SK-N-SH (cell line): ENCODE measurements at regions not wholly inside any gene's neighbourhood (a gene's known extent, or its start where the extent isn't known, plus 50 kb on each side); places are given as distances from the start of the nearest gene placed in this dataset.
A peak's percentile ranks its signal among the peaks of the same experiment; 100 is the strongest.

Experiments
- CTCF ChIA-PET: fragments of 300-600, 350-600 bp; formaldehyde crosslinking; extraction: SDS; loops from one replicate; lab custom pipeline; 2021; lab: Yijun Ruan, JAX
- POLR2A ChIA-PET: fragments of 350-600 bp; sonication (Branson Sonifier 250); formaldehyde crosslinking; extraction: SDS; loops from one replicate; lab custom pipeline; 2020; ENCODE audit warnings: antibody characterized with exemption, inconsistent platforms; lab: Yijun Ruan, JAX
- DNase-seq: peaks from one replicate; pipeline ENCODE4 v3.0.0; 2012
- H2AFZ ChIP-seq: fragments of 200-600 bp; sonication (generic); 2 replicates; pipeline ENCODE4 v1.8.1; 2016; ENCODE audit warnings: antibody characterized with exemption, mild to moderate bottlenecking, low read depth
- H3F3A ChIP-seq: fragments of 200-600 bp; sonication (generic); replicated peaks from 2 replicates; pipeline ENCODE3; 2016; ENCODE audit warnings: antibody characterized with exemption, mild to moderate bottlenecking; ENCODE audit not compliant: insufficient read depth
- H3K27ac ChIP-seq, 2 experiments: fragments of 200-500 bp in 1 of 2; fragments of 200-600 bp in 1 of 2; sonication (Bioruptor generic) in 1 of 2; sonication (generic), shearing (Covaris generic) in 1 of 2; 2 replicates each; pipeline versions ENCODE4 v1.5.1 to v1.6.1; 2014 to 2016; ENCODE audit warnings: low read depth in 2 of 2, inconsistent platforms in 1 of 2, low read length in 1 of 2, mild to moderate bottlenecking in 1 of 2, mixed read lengths in 1 of 2
- H3K27me3 ChIP-seq: fragments of 200-600 bp; sonication (generic), shearing (Covaris generic); 2 replicates; pipeline ENCODE4 v1.6.1; 2016; ENCODE audit warnings: mixed run types; ENCODE audit not compliant: insufficient read depth
- H3K36me3 ChIP-seq, 2 experiments: fragments of 200-500 bp in 1 of 2; fragments of 200-600 bp in 1 of 2; sonication (Bioruptor generic) in 1 of 2; sonication (generic) in 1 of 2; replicated peaks in 1 of 2; 2 replicates each; pipeline versions ENCODE3 to v1.5.1; 2014 to 2016; ENCODE audit warnings: low read length in 1 of 2, mild to moderate bottlenecking in 1 of 2; ENCODE audit not compliant: insufficient read depth in 2 of 2, control insufficient read depth in 1 of 2
- H3K4me1 ChIP-seq, 2 experiments: fragments of 200-500 bp in 1 of 2; fragments of 200-600 bp in 1 of 2; sonication (Bioruptor generic) in 1 of 2; sonication (generic), shearing (Covaris generic) in 1 of 2; 2 replicates each; pipeline versions ENCODE4 v1.5.1 to v1.6.1; 2014 to 2016; ENCODE audit warnings: low read depth in 1 of 2, low read length in 1 of 2, mixed run types in 1 of 2; ENCODE audit not compliant: insufficient read depth in 2 of 2, control insufficient read depth in 1 of 2
- H3K4me2 ChIP-seq: fragments of 200-600 bp; sonication (generic), shearing (Covaris generic); 2 replicates; pipeline ENCODE4 v1.6.1; 2017; ENCODE audit warnings: mixed run types
- H3K4me3 ChIP-seq, 2 experiments: fragments of 200-500 bp in 1 of 2; fragments of 200-600 bp in 1 of 2; sonication (Bioruptor generic) in 1 of 2; sonication (generic), shearing (Covaris generic) in 1 of 2; 2 replicates each; pipeline versions ENCODE4 v1.5.1 to v1.8.1; 2014 to 2016; ENCODE audit warnings: low read depth in 2 of 2, inconsistent platforms in 1 of 2, low read length in 1 of 2, mild to moderate bottlenecking in 1 of 2, mixed read lengths in 1 of 2, moderate library complexity in 1 of 2
- H3K79me2 ChIP-seq: fragments of 200-600 bp; sonication (generic); 2 replicates; pipeline ENCODE4 v1.8.1; 2017; ENCODE audit warnings: mild to moderate bottlenecking; ENCODE audit not compliant: insufficient read depth
- H3K9ac ChIP-seq: fragments of 200-600 bp; sonication (generic); 2 replicates; pipeline ENCODE4 v1.6.1; 2017; ENCODE audit warnings: mixed run types
- H3K9me2 ChIP-seq: fragments of 200-600 bp; sonication (generic); 2 replicates; pipeline ENCODE4 v1.6.1; 2017; ENCODE audit warnings: mixed run types
- H3K9me3 ChIP-seq: fragments of 200-600 bp; sonication (generic); 2 replicates; pipeline ENCODE4 v1.6.1; 2017; ENCODE audit warnings: mixed run types, mild to moderate bottlenecking, moderate library complexity
- H4K20me1 ChIP-seq: fragments of 200-600 bp; sonication (generic); 2 replicates; pipeline ENCODE4 v1.6.1; 2017; ENCODE audit warnings: mild to moderate bottlenecking, mixed run types; ENCODE audit not compliant: insufficient read depth
- EP300 ChIP-seq, 2 experiments: IDR thresholded peaks; 2 replicates each; pipeline versions ENCODE4 v1.4.0 to v1.6.1; 2012; ENCODE audit warnings: borderline replicate concordance in 1 of 2, low read depth in 1 of 2, low read length in 1 of 2
- FOSL2 ChIP-seq: IDR thresholded peaks from 2 replicates; pipeline ENCODE4 v1.4.0; 2012; ENCODE audit warnings: low read depth, mild to moderate bottlenecking, moderate library complexity, borderline replicate concordance
- FOXM1 ChIP-seq: IDR thresholded peaks from 2 replicates; pipeline ENCODE4 v1.4.0; 2012; ENCODE audit warnings: low read depth, mild to moderate bottlenecking
- GABPA ChIP-seq: IDR thresholded peaks from 2 replicates; pipeline ENCODE4 v1.4.0; 2012; ENCODE audit warnings: low read depth, mild to moderate bottlenecking
- MEF2A ChIP-seq: IDR thresholded peaks from 2 replicates; pipeline ENCODE4 v1.4.0; 2012; ENCODE audit warnings: low read depth, borderline replicate concordance
- MXI1 ChIP-seq: IDR thresholded peaks from 2 replicates; pipeline ENCODE4 v1.6.1; 2012; ENCODE audit warnings: mild to moderate bottlenecking, low read depth, low read length, improper control_type of control experiment
- POLR2AphosphoS5 ChIP-seq: IDR thresholded peaks from 2 replicates; pipeline ENCODE4 v1.6.1; 2012; ENCODE audit warnings: low read depth, low read length
- RAD21 ChIP-seq: IDR thresholded peaks from 2 replicates; pipeline ENCODE4 v1.6.1; 2012; ENCODE audit warnings: mild to moderate bottlenecking, low read length
- RCOR1 ChIP-seq: fragments of 150-350 bp; IDR thresholded peaks from 2 replicates; pipeline ENCODE4 v1.6.1; 2017; ENCODE audit warnings: antibody characterized with exemption, low read length
- RFX5 ChIP-seq: IDR thresholded peaks from 2 replicates; pipeline ENCODE4 v1.6.1; 2012; ENCODE audit warnings: mild to moderate bottlenecking, improper control_type of control experiment, low read length
- SIN3A ChIP-seq: IDR thresholded peaks from 2 replicates; pipeline ENCODE4 v1.6.1; 2012; ENCODE audit warnings: low read depth, mild to moderate bottlenecking, low read length, moderate library complexity, borderline replicate concordance
- WGBS: methylation state at CpG from one replicate; pipeline ENCODE4 v1.1.6; 2017; ENCODE audit warnings: low lambda C conversion rate; 5-methylcytosine and 5-hydroxymethylcytosine counted together
- TF ChIP-seq, protein P1 (sequence below): IDR thresholded peaks from 2 replicates; pipeline ENCODE4 v1.4.0; 2012; ENCODE audit warnings: low read depth, borderline replicate concordance
- TF ChIP-seq, protein P2 (sequence below): IDR thresholded peaks from 2 replicates; pipeline ENCODE4 v1.4.0; 2012; ENCODE audit warnings: low read depth, borderline replicate concordance
- TF ChIP-seq, protein P3 (sequence below): IDR thresholded peaks from 2 replicates; pipeline ENCODE4 v1.4.0; 2012; ENCODE audit warnings: low read depth

DNA sequence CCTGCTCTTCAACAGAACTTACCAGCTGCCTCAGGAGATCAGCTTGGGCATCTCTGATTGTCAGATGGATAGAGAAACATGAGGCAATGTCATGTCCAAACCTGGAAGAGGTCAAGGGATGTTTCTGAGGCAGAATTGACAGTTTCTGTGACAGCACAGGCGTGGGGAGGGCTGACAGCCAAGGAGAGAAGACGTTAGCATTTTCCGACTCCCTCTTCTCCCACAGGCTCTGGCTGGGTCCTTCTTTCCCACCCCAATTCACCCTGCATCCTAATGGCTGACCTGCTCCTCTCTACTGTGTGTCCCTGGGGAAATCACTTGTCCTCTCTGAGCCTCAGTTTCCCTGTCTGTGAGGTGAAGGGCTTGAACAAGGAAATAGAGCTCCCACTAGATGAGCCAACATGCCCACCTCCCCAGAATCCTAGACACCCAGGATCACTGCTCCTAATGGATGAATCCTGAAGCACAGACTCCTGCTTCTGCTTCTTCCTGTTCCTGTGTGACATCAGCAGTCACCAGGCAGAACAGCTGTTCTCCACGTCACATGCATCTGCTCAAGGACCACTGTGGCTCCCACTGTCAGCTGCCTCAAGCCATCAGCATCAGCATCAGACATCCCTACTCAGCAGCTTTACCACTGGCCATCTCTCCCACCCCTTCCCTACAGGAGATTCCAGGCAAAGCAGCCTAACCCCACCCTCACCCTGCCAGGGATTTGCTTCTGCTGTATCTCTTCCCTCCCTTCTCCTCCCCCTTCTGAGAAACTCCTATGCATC lies 408.0 kb downstream of the MATN1 start:
- H3K27ac ChIP-seq: no peak overlapping the region
- no peaks in the 10 kb centered on the region for H3F3A ChIP-seq
- WGBS: 19% methylated on average over 3 of the region's 4 CpGs
- no peaks in the 10 kb centered on the region for H3K9me3 ChIP-seq
- no peaks in the 10 kb centered on the region for H3K27me3 ChIP-seq
- CTCF ChIA-PET: interaction anchor here (0.5 to 1.4 kb wide), 2 partner anchors 65 to 139 kb away, joined by 3 to 9 read pairs; no protein-coding TSS in a partner anchor
- no peak overlapping the region for H2AFZ ChIP-seq
- H3K36me3 ChIP-seq: no peaks in the 10 kb centered on the region
- no peak overlapping the region for H3K4me2 ChIP-seq
- no peak for TF ChIP-seq RAD21
- TF ChIP-seq, protein P1, sequence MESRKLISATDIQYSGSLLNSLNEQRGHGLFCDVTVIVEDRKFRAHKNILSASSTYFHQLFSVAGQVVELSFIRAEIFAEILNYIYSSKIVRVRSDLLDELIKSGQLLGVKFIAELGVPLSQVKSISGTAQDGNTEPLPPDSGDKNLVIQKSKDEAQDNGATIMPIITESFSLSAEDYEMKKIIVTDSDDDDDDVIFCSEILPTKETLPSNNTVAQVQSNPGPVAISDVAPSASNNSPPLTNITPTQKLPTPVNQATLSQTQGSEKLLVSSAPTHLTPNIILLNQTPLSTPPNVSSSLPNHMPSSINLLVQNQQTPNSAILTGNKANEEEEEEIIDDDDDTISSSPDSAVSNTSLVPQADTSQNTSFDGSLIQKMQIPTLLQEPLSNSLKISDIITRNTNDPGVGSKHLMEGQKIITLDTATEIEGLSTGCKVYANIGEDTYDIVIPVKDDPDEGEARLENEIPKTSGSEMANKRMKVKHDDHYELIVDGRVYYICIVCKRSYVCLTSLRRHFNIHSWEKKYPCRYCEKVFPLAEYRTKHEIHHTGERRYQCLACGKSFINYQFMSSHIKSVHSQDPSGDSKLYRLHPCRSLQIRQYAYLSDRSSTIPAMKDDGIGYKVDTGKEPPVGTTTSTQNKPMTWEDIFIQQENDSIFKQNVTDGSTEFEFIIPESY: no peak
- no peak for TF ChIP-seq MEF2A
- TF ChIP-seq RFX5: peak; percentile 99
- no peak for TF ChIP-seq SIN3A
- TF ChIP-seq RCOR1: no peak
- TF ChIP-seq, all 33 proteins: peak for 1
- Histone ChIP-seq H4K20me1 (no peaks in the 10 kb centered on the region), H3K9me2 (no peaks in the 10 kb centered on the region), H3K9ac (no peak overlapping the region), H3K79me2 (no peaks in the 10 kb centered on the region), H3K4me1 (peaks cover 0 to 10% of the 10 kb centered on the region in 2 experiments; a peak in 1 of 4 replicates), H3K4me3 (no peak overlapping the region)
- DNase-seq: no peak
- POLR2A ChIA-PET: no interaction called here

DNA sequence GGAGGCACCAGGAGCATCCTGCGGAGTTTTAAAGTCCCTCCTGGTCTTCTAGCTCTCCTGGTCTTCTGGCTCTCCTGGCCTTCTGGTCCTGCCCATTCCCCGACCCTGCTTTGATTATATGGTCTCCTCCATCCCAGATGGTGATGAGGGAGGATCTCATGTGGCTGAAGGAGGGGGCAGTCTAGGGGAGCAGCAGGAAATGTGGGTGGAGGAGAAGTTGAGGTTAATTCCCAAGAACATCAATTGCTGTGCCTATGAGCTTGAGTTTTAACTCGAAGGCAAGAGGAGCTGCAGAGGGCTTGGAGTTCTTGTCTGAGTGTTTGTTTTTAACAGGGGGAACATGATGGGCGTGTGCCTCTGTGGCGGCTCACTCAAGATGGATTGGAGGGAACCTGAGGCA lies 408.8 kb downstream of the MATN1 start:
- H2AFZ ChIP-seq: no peak overlapping the region
- TF ChIP-seq, protein P2, sequence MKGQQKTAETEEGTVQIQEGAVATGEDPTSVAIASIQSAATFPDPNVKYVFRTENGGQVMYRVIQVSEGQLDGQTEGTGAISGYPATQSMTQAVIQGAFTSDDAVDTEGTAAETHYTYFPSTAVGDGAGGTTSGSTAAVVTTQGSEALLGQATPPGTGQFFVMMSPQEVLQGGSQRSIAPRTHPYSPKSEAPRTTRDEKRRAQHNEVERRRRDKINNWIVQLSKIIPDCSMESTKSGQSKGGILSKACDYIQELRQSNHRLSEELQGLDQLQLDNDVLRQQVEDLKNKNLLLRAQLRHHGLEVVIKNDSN: no peak
- TF ChIP-seq, protein P3, sequence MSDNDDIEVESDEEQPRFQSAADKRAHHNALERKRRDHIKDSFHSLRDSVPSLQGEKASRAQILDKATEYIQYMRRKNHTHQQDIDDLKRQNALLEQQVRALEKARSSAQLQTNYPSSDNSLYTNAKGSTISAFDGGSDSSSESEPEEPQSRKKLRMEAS: no peak
- no peak for TF ChIP-seq FOXM1
- no peak for TF ChIP-seq POLR2AphosphoS5
- TF ChIP-seq MXI1: no peak
- TF ChIP-seq EP300 (IDR thresholded peaks at IDR 0.05; ENCODE audit: borderline replicate concordance in 1 of 2, low read depth in 1 of 2, low read length in 1 of 2): no peak
- TF ChIP-seq FOSL2: no peak
- TF ChIP-seq GABPA: no peak
- TF ChIP-seq, all 33 proteins: peak for 0
- Histone ChIP-seq H3K27me3 (no peaks in the 10 kb centered on the region), H3K79me2 (no peaks in the 10 kb centered on the region), H3K9me3 (no peaks in the 10 kb centered on the region), H3K9ac (no peak overlapping the region), H3K4me2 (no peak overlapping the region), H4K20me1 (no peaks in the 10 kb centered on the region), H3F3A (no peaks in the 10 kb centered on the region), H3K4me3 (no peak overlapping the region), H3K36me3 (no peaks in the 10 kb centered on the region), H3K27ac (no peak overlapping the region), H3K4me1 (peaks cover 0 to 3% of the 10 kb centered on the region in 2 experiments; a peak in 1 of 4 replicates), H3K9me2 (no peaks in the 10 kb centered on the region)
- 46% methylated on average over 5 of the region's 5 CpGs for WGBS
- ChIA-PET POLR2A (no interaction called here), CTCF (interaction anchor here (2.2 kb wide), 1 partner anchor 66 kb away, joined by 8 read pairs; no protein-coding TSS in a partner anchor)
- no peak for DNase-seq
